ENCODE measurements at regions not wholly inside any gene's neighbourhood (a gene's known extent, or its start where the extent isn't known, plus 50 kb on each side); places are given as distances from the start of the nearest gene placed in this dataset.

GRCh38 chr15:58260205-58260724 is 122.1 kb downstream of the AQP9 start:
- TF ChIP-seq POLR2A (IDR thresholded peaks at IDR 0.05): no peak
- TF ChIP-seq, protein P1, sequence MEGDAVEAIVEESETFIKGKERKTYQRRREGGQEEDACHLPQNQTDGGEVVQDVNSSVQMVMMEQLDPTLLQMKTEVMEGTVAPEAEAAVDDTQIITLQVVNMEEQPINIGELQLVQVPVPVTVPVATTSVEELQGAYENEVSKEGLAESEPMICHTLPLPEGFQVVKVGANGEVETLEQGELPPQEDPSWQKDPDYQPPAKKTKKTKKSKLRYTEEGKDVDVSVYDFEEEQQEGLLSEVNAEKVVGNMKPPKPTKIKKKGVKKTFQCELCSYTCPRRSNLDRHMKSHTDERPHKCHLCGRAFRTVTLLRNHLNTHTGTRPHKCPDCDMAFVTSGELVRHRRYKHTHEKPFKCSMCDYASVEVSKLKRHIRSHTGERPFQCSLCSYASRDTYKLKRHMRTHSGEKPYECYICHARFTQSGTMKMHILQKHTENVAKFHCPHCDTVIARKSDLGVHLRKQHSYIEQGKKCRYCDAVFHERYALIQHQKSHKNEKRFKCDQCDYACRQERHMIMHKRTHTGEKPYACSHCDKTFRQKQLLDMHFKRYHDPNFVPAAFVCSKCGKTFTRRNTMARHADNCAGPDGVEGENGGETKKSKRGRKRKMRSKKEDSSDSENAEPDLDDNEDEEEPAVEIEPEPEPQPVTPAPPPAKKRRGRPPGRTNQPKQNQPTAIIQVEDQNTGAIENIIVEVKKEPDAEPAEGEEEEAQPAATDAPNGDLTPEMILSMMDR (IDR thresholded peaks at IDR 0.05): no peak
- no peak for TF ChIP-seq POLR2AphosphoS5 (IDR thresholded peaks at IDR 0.05)
